ENCODE measurements at regions not wholly inside any gene's neighbourhood (a gene's known extent, or its start where the extent isn't known, plus 50 kb on each side); places are given as distances from the start of the nearest gene placed in this dataset.

- Histone ChIP-seq H3K9me3 (ENCODE audit: control insufficient read depth in 3 of 3, low read length in 3 of 3) (no peaks in the 10 kb centered on the region), H3K4me1 (ENCODE audit: control insufficient read depth in 3 of 3, insufficient read depth in 3 of 3, low read length in 3 of 3) (no peaks in the 10 kb centered on the region), H3K27ac (ENCODE audit: low read depth, low read length) (no peak overlapping the region), H3K9ac (ENCODE audit: low read depth in 1 of 3, low read length in 3 of 3) (no peak overlapping the region), H3K27me3 (ENCODE audit: control insufficient read depth in 3 of 3, insufficient read depth in 3 of 3, low read length in 3 of 3) (peaks cover 0 to 2% (median 2%) of the 10 kb centered on the region in 3 donors), H3K36me3 (ENCODE audit: control insufficient read depth in 3 of 3, insufficient read depth in 3 of 3, low read length in 3 of 3) (no peaks in the 10 kb centered on the region), H3K4me3 (ENCODE audit: low read length in 3 of 3) (no peak overlapping the region)
Observed at GRCh38 chr6:25046942-25047341, 111.2 kb upstream of the RIPOR2 start.

GRCh38 chr6:25050356-25050755, 114.6 kb upstream of the RIPOR2 start:
- H3K27me3 ChIP-seq (ENCODE audit: control insufficient read depth in 3 of 3, insufficient read depth in 3 of 3, low read length in 3 of 3): no peaks in the 10 kb centered on the region
- no peak overlapping the region for H3K27ac ChIP-seq (ENCODE audit: low read depth, low read length)
- H3K9me3 ChIP-seq (ENCODE audit: control insufficient read depth in 3 of 3, low read length in 3 of 3): no peaks in the 10 kb centered on the region
- no peaks in the 10 kb centered on the region for H3K36me3 ChIP-seq (ENCODE audit: control insufficient read depth in 3 of 3, insufficient read depth in 3 of 3, low read length in 3 of 3)
- no peak overlapping the region for H3K9ac ChIP-seq (ENCODE audit: low read depth in 1 of 3, low read length in 3 of 3)
- H3K4me3 ChIP-seq (ENCODE audit: low read length in 3 of 3): no peak overlapping the region
- peaks cover 0 to 2% (median 0%) of the 10 kb centered on the region in 3 donors for H3K4me1 ChIP-seq (ENCODE audit: control insufficient read depth in 3 of 3, insufficient read depth in 3 of 3, low read length in 3 of 3)

- H3K27ac ChIP-seq (ENCODE audit: low read depth, low read length): no peak overlapping the region
- no peak overlapping the region for H3K9ac ChIP-seq (ENCODE audit: low read depth in 1 of 3, low read length in 3 of 3)
- H3K27me3 ChIP-seq (ENCODE audit: control insufficient read depth in 3 of 3, insufficient read depth in 3 of 3, low read length in 3 of 3): no peaks in the 10 kb centered on the region
- H3K4me3 ChIP-seq (ENCODE audit: low read length in 3 of 3): no peak overlapping the region
- no peaks in the 10 kb centered on the region for H3K36me3 ChIP-seq (ENCODE audit: control insufficient read depth in 3 of 3, insufficient read depth in 3 of 3, low read length in 3 of 3)
- H3K4me1 ChIP-seq (ENCODE audit: control insufficient read depth in 3 of 3, insufficient read depth in 3 of 3, low read length in 3 of 3): peaks cover 0 to 2% (median 0%) of the 10 kb centered on the region in 3 donors
- H3K9me3 ChIP-seq (ENCODE audit: control insufficient read depth in 3 of 3, low read length in 3 of 3): no peaks in the 10 kb centered on the region
Observed at GRCh38 chr6:25051083-25051482, 115.3 kb upstream of the RIPOR2 start.

DNA sequence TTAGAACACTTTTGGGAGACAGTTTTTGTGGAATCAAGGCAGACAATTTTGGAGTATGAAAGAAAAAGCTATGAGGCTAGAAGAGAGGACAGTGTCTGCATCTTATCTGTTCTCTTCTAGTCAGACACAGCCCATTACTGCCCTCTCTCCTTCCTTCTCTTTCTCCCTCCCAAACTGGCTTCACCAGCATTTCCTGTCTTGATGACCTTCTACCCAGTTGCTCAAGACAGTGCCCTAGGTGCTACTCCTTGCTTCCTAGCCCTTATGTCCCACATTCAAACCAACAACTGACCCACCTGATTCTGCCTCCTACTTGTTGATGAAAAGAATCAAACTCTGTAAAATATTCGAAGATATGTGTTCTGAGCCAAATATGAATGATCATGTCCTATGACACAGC, 116.4 kb upstream of the RIPOR2 start:
- H3K9me3 ChIP-seq (ENCODE audit: control insufficient read depth in 3 of 3, low read length in 3 of 3): no peaks in the 10 kb centered on the region
- H3K4me3 ChIP-seq (ENCODE audit: low read length in 3 of 3): no peak overlapping the region
- peaks cover 0 to 2% (median 0%) of the 10 kb centered on the region in 3 donors for H3K4me1 ChIP-seq (ENCODE audit: control insufficient read depth in 3 of 3, insufficient read depth in 3 of 3, low read length in 3 of 3)
- no peaks in the 10 kb centered on the region for H3K27me3 ChIP-seq (ENCODE audit: control insufficient read depth in 3 of 3, insufficient read depth in 3 of 3, low read length in 3 of 3)
- H3K36me3 ChIP-seq (ENCODE audit: control insufficient read depth in 3 of 3, insufficient read depth in 3 of 3, low read length in 3 of 3): no peaks in the 10 kb centered on the region
- H3K9ac ChIP-seq (ENCODE audit: low read depth in 1 of 3, low read length in 3 of 3): no peak overlapping the region
- no peak overlapping the region for H3K27ac ChIP-seq (ENCODE audit: low read depth, low read length)

- H3K9me3 ChIP-seq (ENCODE audit: control insufficient read depth in 3 of 3, low read length in 3 of 3): no peaks in the 10 kb centered on the region
- no peak overlapping the region for H3K27ac ChIP-seq (ENCODE audit: low read depth, low read length)
- H3K4me1 ChIP-seq (ENCODE audit: control insufficient read depth in 3 of 3, insufficient read depth in 3 of 3, low read length in 3 of 3): peaks cover 0 to 2% (median 0%) of the 10 kb centered on the region in 3 donors
- no peak overlapping the region for H3K9ac ChIP-seq (ENCODE audit: low read depth in 1 of 3, low read length in 3 of 3)
- H3K36me3 ChIP-seq (ENCODE audit: control insufficient read depth in 3 of 3, insufficient read depth in 3 of 3, low read length in 3 of 3): no peaks in the 10 kb centered on the region
- H3K4me3 ChIP-seq (ENCODE audit: low read length in 3 of 3): no peak overlapping the region
- H3K27me3 ChIP-seq (ENCODE audit: control insufficient read depth in 3 of 3, insufficient read depth in 3 of 3, low read length in 3 of 3): no peaks in the 10 kb centered on the region
Observed at GRCh38 chr6:25053875-25054371, 118.2 kb upstream of the RIPOR2 start.

GRCh38 chr6:25054469-25054868, 118.7 kb upstream of the RIPOR2 start:
- H3K4me3 ChIP-seq (ENCODE audit: low read length in 3 of 3): no peak overlapping the region
- H3K27me3 ChIP-seq (ENCODE audit: control insufficient read depth in 3 of 3, insufficient read depth in 3 of 3, low read length in 3 of 3): no peaks in the 10 kb centered on the region
- no peak overlapping the region for H3K27ac ChIP-seq (ENCODE audit: low read depth, low read length)
- H3K9ac ChIP-seq (ENCODE audit: low read depth in 1 of 3, low read length in 3 of 3): no peak overlapping the region
- no peaks in the 10 kb centered on the region for H3K9me3 ChIP-seq (ENCODE audit: control insufficient read depth in 3 of 3, low read length in 3 of 3)
- H3K4me1 ChIP-seq (ENCODE audit: control insufficient read depth in 3 of 3, insufficient read depth in 3 of 3, low read length in 3 of 3): peaks cover 0 to 2% (median 0%) of the 10 kb centered on the region in 3 donors
- H3K36me3 ChIP-seq (ENCODE audit: control insufficient read depth in 3 of 3, insufficient read depth in 3 of 3, low read length in 3 of 3): no peaks in the 10 kb centered on the region

DNA sequence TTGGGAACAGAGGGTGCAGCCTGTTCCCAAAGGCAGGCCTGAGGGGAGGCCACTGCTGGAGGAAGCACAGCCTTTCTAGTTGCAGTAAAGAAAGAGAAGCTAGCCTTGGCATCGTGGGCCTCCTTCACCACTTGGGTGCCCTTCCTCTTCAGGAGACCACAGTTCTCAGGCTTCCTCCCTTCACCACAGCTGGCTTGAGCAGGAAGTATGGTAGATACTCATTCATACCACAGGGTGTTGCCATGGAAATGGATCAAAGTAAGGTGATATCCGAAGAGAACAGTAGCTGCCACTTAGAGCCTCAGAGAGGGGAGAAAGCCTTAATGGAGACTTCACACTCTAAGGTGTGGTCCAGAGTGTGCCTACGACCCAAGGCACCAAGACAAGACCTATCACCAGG, 120.4 kb upstream of the RIPOR2 start:
- Histone ChIP-seq H3K9me3 (ENCODE audit: control insufficient read depth in 3 of 3, low read length in 3 of 3) (no peaks in the 10 kb centered on the region), H3K9ac (ENCODE audit: low read depth in 1 of 3, low read length in 3 of 3) (no peak overlapping the region), H3K4me3 (ENCODE audit: low read length in 3 of 3) (no peak overlapping the region), H3K27me3 (ENCODE audit: control insufficient read depth in 3 of 3, insufficient read depth in 3 of 3, low read length in 3 of 3) (no peaks in the 10 kb centered on the region), H3K27ac (ENCODE audit: low read depth, low read length) (no peak overlapping the region), H3K4me1 (ENCODE audit: control insufficient read depth in 3 of 3, insufficient read depth in 3 of 3, low read length in 3 of 3) (peaks cover 0 to 2% (median 0%) of the 10 kb centered on the region in 3 donors), H3K36me3 (ENCODE audit: control insufficient read depth in 3 of 3, insufficient read depth in 3 of 3, low read length in 3 of 3) (no peaks in the 10 kb centered on the region)

DNA sequence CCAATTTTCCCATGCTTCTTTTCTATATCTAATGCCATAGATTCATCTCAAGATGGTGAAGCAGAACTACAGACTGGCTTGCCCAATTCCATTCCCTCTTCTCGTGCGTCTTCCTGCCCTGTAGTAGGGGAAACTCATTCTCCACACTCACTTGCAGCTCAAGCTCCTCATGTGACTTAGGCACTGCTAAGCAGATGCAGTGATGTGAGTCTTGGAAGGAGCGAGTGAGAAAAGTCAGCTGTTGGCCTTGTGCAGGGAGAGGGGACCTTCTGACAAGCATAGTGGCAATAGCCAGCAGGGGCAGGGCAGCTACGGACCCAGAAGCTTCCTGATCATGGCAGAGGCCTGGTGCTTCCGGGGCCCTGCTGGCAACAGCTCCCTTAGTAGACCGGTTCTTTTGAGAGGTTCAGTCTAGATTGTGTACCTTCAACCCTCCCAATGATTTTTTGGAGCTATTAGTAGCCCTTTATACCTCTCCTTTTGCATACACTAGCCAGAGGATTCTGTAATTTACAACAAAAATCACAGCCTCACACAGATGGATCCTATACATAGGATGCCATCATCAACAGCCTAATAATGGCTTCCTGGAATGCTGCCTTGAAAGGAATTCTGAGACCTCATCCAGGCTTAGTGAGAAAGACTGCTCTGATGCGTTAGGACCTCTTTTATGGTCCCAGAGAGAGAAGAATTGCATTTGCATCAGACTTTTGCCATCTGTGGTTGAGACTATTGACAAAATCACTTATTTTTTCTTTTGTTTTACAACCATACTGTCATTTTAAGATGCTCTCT, 121.5 kb upstream of the RIPOR2 start:
- H3K4me1 ChIP-seq (ENCODE audit: control insufficient read depth in 3 of 3, insufficient read depth in 3 of 3, low read length in 3 of 3): peaks cover 0 to 2% (median 0%) of the 10 kb centered on the region in 3 donors
- no peak overlapping the region for H3K9ac ChIP-seq (ENCODE audit: low read depth in 1 of 3, low read length in 3 of 3)
- no peaks in the 10 kb centered on the region for H3K9me3 ChIP-seq (ENCODE audit: control insufficient read depth in 3 of 3, low read length in 3 of 3)
- no peak overlapping the region for H3K4me3 ChIP-seq (ENCODE audit: low read length in 3 of 3)
- H3K36me3 ChIP-seq (ENCODE audit: control insufficient read depth in 3 of 3, insufficient read depth in 3 of 3, low read length in 3 of 3): no peaks in the 10 kb centered on the region
- H3K27ac ChIP-seq (ENCODE audit: low read depth, low read length): no peak overlapping the region
- H3K27me3 ChIP-seq (ENCODE audit: control insufficient read depth in 3 of 3, insufficient read depth in 3 of 3, low read length in 3 of 3): no peaks in the 10 kb centered on the region

- Histone ChIP-seq H3K4me1 (ENCODE audit: control insufficient read depth in 3 of 3, insufficient read depth in 3 of 3, low read length in 3 of 3) (peaks cover 0 to 4% (median 0%) of the 10 kb centered on the region in 3 donors), H3K9ac (ENCODE audit: low read depth in 1 of 3, low read length in 3 of 3) (no peak overlapping the region), H3K27me3 (ENCODE audit: control insufficient read depth in 3 of 3, insufficient read depth in 3 of 3, low read length in 3 of 3) (no peaks in the 10 kb centered on the region), H3K27ac (ENCODE audit: low read depth, low read length) (no peak overlapping the region), H3K36me3 (ENCODE audit: control insufficient read depth in 3 of 3, insufficient read depth in 3 of 3, low read length in 3 of 3) (no peaks in the 10 kb centered on the region), H3K4me3 (ENCODE audit: low read length in 3 of 3) (no peak overlapping the region), H3K9me3 (ENCODE audit: control insufficient read depth in 3 of 3, low read length in 3 of 3) (no peaks in the 10 kb centered on the region)
Observed at GRCh38 chr6:25058441-25058840, 122.7 kb upstream of the RIPOR2 start.

GRCh38 chr6:25058941-25059340, 123.2 kb upstream of the RIPOR2 start:
- no peaks in the 10 kb centered on the region for H3K36me3 ChIP-seq (ENCODE audit: control insufficient read depth in 3 of 3, insufficient read depth in 3 of 3, low read length in 3 of 3)
- peaks cover 0 to 4% (median 0%) of the 10 kb centered on the region in 3 donors for H3K4me1 ChIP-seq (ENCODE audit: control insufficient read depth in 3 of 3, insufficient read depth in 3 of 3, low read length in 3 of 3)
- H3K4me3 ChIP-seq (ENCODE audit: low read length in 3 of 3): no peak overlapping the region
- no peaks in the 10 kb centered on the region for H3K27me3 ChIP-seq (ENCODE audit: control insufficient read depth in 3 of 3, insufficient read depth in 3 of 3, low read length in 3 of 3)
- H3K9ac ChIP-seq (ENCODE audit: low read depth in 1 of 3, low read length in 3 of 3): no peak overlapping the region
- H3K27ac ChIP-seq (ENCODE audit: low read depth, low read length): no peak overlapping the region
- H3K9me3 ChIP-seq (ENCODE audit: control insufficient read depth in 3 of 3, low read length in 3 of 3): no peaks in the 10 kb centered on the region

Data from skeletal muscle tissue (tissue), 3 donors.